HepG2 (cell line): ENCODE measurements at regions not wholly inside any gene's neighbourhood (a gene's known extent, or its start where the extent isn't known, plus 50 kb on each side); places are given as distances from the start of the nearest gene placed in this dataset.

ENCODE experiments used
- ATAC-seq: fragments of 200-7000 bp; cut with Tn5 transposase; 3 replicates; pipeline ENCODE4 v1.9.1; 2020; ENCODE audit warnings: mild to moderate bottlenecking, moderate library complexity
- BruUV-seq: library from RNA; stranded (reverse); fragments of 400-500 nt; replicated peaks from 2 replicates; lab custom pipeline; 2021; lab: Mats Ljungman, UMichigan
- CTCF ChIA-PET: fragments of 300-600 bp; formaldehyde crosslinking; extraction: SDS; loops from one replicate; lab custom pipeline; 2021; ENCODE audit warnings: low total read pairs, inconsistent platforms, low intra/inter-chr PET ratio; lab: Yijun Ruan, JAX
- POLR2A ChIA-PET: fragments of 350-600 bp; sonication (Branson Sonifier 250); formaldehyde crosslinking; loops from one replicate; lab custom pipeline; 2020; ENCODE audit warnings: antibody characterized with exemption, inconsistent platforms; lab: Yijun Ruan, JAX
- DNase-seq: peaks from one replicate; pipeline ENCODE4 v3.0.0-alpha.2; 2015; ENCODE audit warnings: low spot score
- FAIRE-seq: peaks from 3 replicates; lab custom pipeline; 2011; peaks lifted over from hg19 to GRCh38; lab: Jason Lieb, UNC
- H2AFZ ChIP-seq: one replicate; pipeline ENCODE4 v1.6.1; 2011; ENCODE audit warnings: low read length, inconsistent platforms
- H3K27ac ChIP-seq: fragments of 300-600 bp; 3 replicates; pipeline ENCODE4 v1.8.0; 2011; ENCODE audit warnings: mixed run types, mild to moderate bottlenecking, mixed read lengths, low read length, inconsistent platforms; ENCODE audit not compliant: insufficient read depth; ENCODE audit errors: extremely low read length
- H3K27me3 ChIP-seq, 2 experiments: fragments of 200-600 bp in 1 of 2; 2 replicates in 1 of 2; 3 replicates in 1 of 2; pipeline versions ENCODE4 v1.6.0 to v1.8.0; 2011; ENCODE audit warnings: low read length in 2 of 2, mild to moderate bottlenecking in 2 of 2, moderate library complexity in 2 of 2, inconsistent platforms in 1 of 2; ENCODE audit not compliant: insufficient read depth in 2 of 2, control insufficient read depth in 1 of 2
- H3K36me3 ChIP-seq, 2 experiments: fragments of 200-600 bp in 1 of 2; replicated peaks in 1 of 2; 2 replicates in 1 of 2; 3 replicates in 1 of 2; pipeline versions ENCODE4 v1.5.1 to v1.8.0; 2011; ENCODE audit warnings: low read length in 2 of 2, inconsistent platforms in 1 of 2; ENCODE audit not compliant: insufficient read depth in 2 of 2, control insufficient read depth in 1 of 2
- H3K4me1 ChIP-seq: 2 replicates; pipeline ENCODE4 v1.5.1; 2012; ENCODE audit warnings: low read length, inconsistent platforms; ENCODE audit not compliant: insufficient read depth
- H3K4me2 ChIP-seq: 2 replicates; pipeline ENCODE4 v1.6.0; 2011; ENCODE audit warnings: low read depth, low read length, inconsistent platforms
- H3K4me3 ChIP-seq, 3 experiments: fragments of 200-600 bp in 1 of 3; sonication (generic), shearing (Covaris generic) in 1 of 3; replicated peaks in 1 of 3; 2 replicates each; pipeline ENCODE4 v1.5.1; 2011 to 2016; ENCODE audit warnings: low read length in 3 of 3, inconsistent platforms in 2 of 3, low read depth in 2 of 3, mild to moderate bottlenecking in 2 of 3, control low read depth in 1 of 3, mixed read lengths in 1 of 3; ENCODE audit not compliant: insufficient read depth in 1 of 3
- H3K79me2 ChIP-seq: one replicate; pipeline ENCODE4 v1.6.1; 2011; ENCODE audit warnings: low read length, inconsistent platforms; ENCODE audit not compliant: insufficient read depth
- H3K9ac ChIP-seq: 2 replicates; pipeline ENCODE4 v1.6.0; 2011; ENCODE audit warnings: mild to moderate bottlenecking, low read depth, low read length, inconsistent platforms; ENCODE audit not compliant: insufficient read depth
- H3K9me3 ChIP-seq: 2 replicates; pipeline ENCODE4 v1.5.1; 2012; ENCODE audit warnings: mild to moderate bottlenecking, low read length
- H4K20me1 ChIP-seq: 2 replicates; pipeline ENCODE4 v1.6.0; 2011; ENCODE audit warnings: inconsistent platforms, mild to moderate bottlenecking, low read length, moderate library complexity; ENCODE audit not compliant: insufficient read depth
- ATF7-NPFF ChIP-seq: sonication (generic); formaldehyde crosslinking; IDR thresholded peaks from 2 replicates; pipeline ENCODE4 v1.8.1; 2023; ENCODE audit warnings: mild to moderate bottlenecking, low read depth, missing genetic modification reagents, moderate library complexity
- CEBPB ChIP-seq: IDR thresholded peaks from 2 replicates; pipeline ENCODE4 v1.6.1; 2011; ENCODE audit warnings: low read depth, low read length, improper control_type of control experiment, borderline replicate concordance
- FOXJ3 ChIP-seq: sonication (generic); formaldehyde crosslinking; IDR thresholded peaks from 2 replicates; pipeline ENCODE4 v1.4.0; 2020; ENCODE audit warnings: missing genetic modification reagents, mild to moderate bottlenecking, borderline replicate concordance
- ISX ChIP-seq: sonication (generic); formaldehyde crosslinking; conservative IDR thresholded peaks from 2 replicates; pipeline ENCODE4 v1.5.0; 2020; ENCODE audit warnings: missing genetic modification reagents
- KDM5B ChIP-seq: sonication (generic); formaldehyde crosslinking; IDR thresholded peaks from 2 replicates; pipeline ENCODE4 v1.4.0; 2020; ENCODE audit warnings: missing genetic modification reagents, mild to moderate bottlenecking, borderline replicate concordance
- KLF13 ChIP-seq: sonication (generic); formaldehyde crosslinking; IDR thresholded peaks from 2 replicates; pipeline ENCODE4 v1.4.0; 2020; ENCODE audit warnings: mild to moderate bottlenecking, missing genetic modification reagents
- MIER3 ChIP-seq: IDR thresholded peaks from 2 replicates; pipeline ENCODE4 v1.6.1; 2016; ENCODE audit warnings: missing compliant biosample characterization, borderline replicate concordance
- RFX1 ChIP-seq: fragments of 450-650 bp; IDR thresholded peaks from 2 replicates; pipeline ENCODE4 v1.6.1; 2017
- SYNCRIP ChIP-seq: fragments of 200-400 bp; formaldehyde crosslinking; IDR thresholded peaks from 2 replicates; pipeline ENCODE4 v1.6.1; 2018; ENCODE audit warnings: mild to moderate bottlenecking, low read depth, low read length; ENCODE audit not compliant: insufficient read depth
- ZFP36L2 ChIP-seq: sonication (generic); formaldehyde crosslinking; IDR thresholded peaks from 2 replicates; pipeline ENCODE4 v1.4.0; 2020; ENCODE audit warnings: missing genetic modification reagents
- ZFP82 ChIP-seq: sonication (generic); formaldehyde crosslinking; IDR thresholded peaks from 2 replicates; pipeline ENCODE4 v1.5.1; 2020; ENCODE audit warnings: mild to moderate bottlenecking, missing genetic modification reagents, borderline replicate concordance
- ZNF580 ChIP-seq: IDR thresholded peaks from 2 replicates; pipeline ENCODE4 v1.6.1; 2016; ENCODE audit warnings: low read depth, borderline replicate concordance
- ZNF598 ChIP-seq: sonication (generic); formaldehyde crosslinking; IDR thresholded peaks from 2 replicates; pipeline ENCODE4 v1.5.1; 2020; ENCODE audit warnings: mild to moderate bottlenecking, missing genetic modification reagents, borderline replicate concordance
- ZNF629 ChIP-seq: sonication (generic); formaldehyde crosslinking; conservative IDR thresholded peaks from 2 replicates; pipeline ENCODE4 v1.5.0; 2020; ENCODE audit warnings: missing genetic modification reagents
- ZNF749 ChIP-seq: sonication (generic); formaldehyde crosslinking; IDR thresholded peaks from 2 replicates; pipeline ENCODE4 v1.8.0; 2022; ENCODE audit warnings: mild to moderate bottlenecking, missing genetic modification reagents, moderate library complexity, borderline replicate concordance
- ZNF792 ChIP-seq: IDR thresholded peaks from 2 replicates; pipeline ENCODE4 v1.6.1; 2016
- ZSCAN21 ChIP-seq: sonication (generic); formaldehyde crosslinking; IDR thresholded peaks from 2 replicates; pipeline ENCODE4 v1.8.0; 2022; ENCODE audit warnings: mild to moderate bottlenecking, missing genetic modification reagents, moderate library complexity, borderline replicate concordance
- WGBS: methylation state at CpG from one replicate; pipeline ENCODE4 v1.1.6; 2017; ENCODE audit warnings: low lambda C conversion rate; 5-methylcytosine and 5-hydroxymethylcytosine counted together
- in situ Hi-C: cut with HindIII; loops from 2 replicates; pipeline ENCODE4 v1.10.0; 2017; ENCODE audit warnings: low pct_unique_long_range_greater_than_20kb; ENCODE audit not compliant: extremely low pct_ligation_motif_present
- intact Hi-C: fragments of 100-400 bp; cut with micrococcal nuclease; formaldehyde crosslinking; loops from one replicate; pipeline ENCODE4 v1.10.0; 2022; ENCODE audit not compliant: unreplicated experiment
- TF ChIP-seq, protein P1 (sequence below): IDR thresholded peaks from 2 replicates; pipeline ENCODE4 v1.6.1; 2018; ENCODE audit warnings: missing genetic modification reagents
- TF ChIP-seq, protein P2 (sequence below): sonication (generic); formaldehyde crosslinking; IDR thresholded peaks from 2 replicates; pipeline ENCODE4 v1.5.1; 2020; ENCODE audit warnings: missing genetic modification reagents, mild to moderate bottlenecking, borderline replicate concordance
- TF ChIP-seq, protein P3 (sequence below): sonication (generic); formaldehyde crosslinking; IDR thresholded peaks from 2 replicates; pipeline ENCODE4 v1.5.1; 2020; ENCODE audit warnings: missing genetic modification reagents, mild to moderate bottlenecking, borderline replicate concordance

DNA sequence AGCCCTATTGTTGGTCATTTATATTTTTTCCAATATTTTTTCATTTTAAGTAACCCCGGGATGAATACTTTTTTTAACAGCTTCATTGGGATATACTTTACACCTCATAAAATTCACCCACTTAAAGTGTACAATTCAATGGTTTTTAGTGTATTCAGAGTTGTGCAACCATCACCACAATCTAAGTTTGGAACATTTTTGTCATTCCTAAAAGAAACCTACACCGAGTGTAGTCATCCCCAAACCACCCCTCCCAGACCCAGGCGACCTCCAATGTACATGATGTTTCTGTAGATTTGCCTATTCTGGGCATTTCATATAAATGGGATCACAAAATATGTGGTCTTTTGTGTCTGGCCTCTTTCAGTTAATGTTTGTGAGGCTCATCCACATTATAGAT is 118.3 kb upstream of the FRMD4B start (continued):
- TF ChIP-seq ISX (CRISPR knock-in tag) (no peak), ZFP82 (CRISPR knock-in tag) (no peak), MIER3 (CRISPR knock-in tag) (no peak), CEBPB (no peak), KLF13 (CRISPR knock-in tag) (no peak), ZNF629 (CRISPR knock-in tag) (no peak), ZNF792 (no peak)
- TF ChIP-seq, protein P1, sequence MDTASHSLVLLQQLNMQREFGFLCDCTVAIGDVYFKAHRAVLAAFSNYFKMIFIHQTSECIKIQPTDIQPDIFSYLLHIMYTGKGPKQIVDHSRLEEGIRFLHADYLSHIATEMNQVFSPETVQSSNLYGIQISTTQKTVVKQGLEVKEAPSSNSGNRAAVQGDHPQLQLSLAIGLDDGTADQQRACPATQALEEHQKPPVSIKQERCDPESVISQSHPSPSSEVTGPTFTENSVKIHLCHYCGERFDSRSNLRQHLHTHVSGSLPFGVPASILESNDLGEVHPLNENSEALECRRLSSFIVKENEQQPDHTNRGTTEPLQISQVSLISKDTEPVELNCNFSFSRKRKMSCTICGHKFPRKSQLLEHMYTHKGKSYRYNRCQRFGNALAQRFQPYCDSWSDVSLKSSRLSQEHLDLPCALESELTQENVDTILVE (CRISPR knock-in tag), result no peak

DNA sequence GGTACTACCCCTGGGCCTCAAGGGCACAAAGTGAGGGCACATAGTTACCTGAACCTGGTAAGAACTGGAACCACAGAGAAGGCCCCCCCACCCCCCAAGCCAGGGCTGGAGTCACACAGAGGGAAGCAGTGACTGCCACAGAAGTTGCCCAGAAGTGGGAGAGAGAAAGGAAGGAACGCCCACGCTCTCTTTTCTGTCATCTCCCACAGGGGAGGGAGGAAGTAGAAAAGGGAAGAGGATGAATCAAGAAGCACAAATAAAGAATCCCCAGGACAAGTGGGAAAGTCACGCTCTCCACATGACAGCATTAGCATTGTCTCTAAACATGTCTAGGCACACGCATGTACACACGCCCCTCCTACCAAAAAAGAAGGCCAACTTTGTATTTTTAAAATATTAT is 114.7 kb upstream of the FRMD4B start:
- BruUV-seq, result no TSS peak
- in situ Hi-C loops, result no loop called here
- Histone ChIP-seq H4K20me1 (no peaks in the 10 kb centered on the region), H3K4me1 (no peaks in the 10 kb centered on the region), H3K27ac (no peak overlapping the region), H3K9ac (no peak overlapping the region), H3K4me2 (no peak overlapping the region), H3K36me3 (no peaks in the 10 kb centered on the region), H2AFZ (no peak overlapping the region), H3K4me3 (no peak overlapping the region), H3K9me3 (no peaks in the 10 kb centered on the region), H3K79me2 (no peaks in the 10 kb centered on the region), H3K27me3 (no peaks in the 10 kb centered on the region)
- ChIA-PET CTCF (no interaction called here), POLR2A (no interaction called here)
- ATAC-seq (no peak), DNase-seq (no peak), FAIRE-seq (no peak)
- WGBS, result 19% methylated on average over 5 of the region's 5 CpGs
- intact Hi-C loops, result no loop called here
- TF ChIP-seq ZSCAN21 (CRISPR knock-in tag), result no peak
- TF ChIP-seq ZNF598 (CRISPR knock-in tag), result no peak
- TF ChIP-seq, protein P2, sequence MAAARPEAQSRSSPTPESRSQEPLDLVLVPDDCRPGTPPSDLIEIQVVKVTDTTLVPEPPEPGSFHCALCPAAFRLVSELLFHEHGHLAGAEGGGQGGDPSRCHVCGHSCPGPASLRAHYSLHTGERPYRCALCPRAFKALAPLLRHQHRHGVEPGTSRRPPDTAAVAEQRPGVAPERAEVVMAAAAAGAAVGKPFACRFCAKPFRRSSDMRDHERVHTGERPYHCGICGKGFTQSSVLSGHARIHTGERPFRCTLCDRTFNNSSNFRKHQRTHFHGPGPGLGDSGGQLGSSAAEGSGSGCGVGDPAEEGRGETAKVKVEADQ (CRISPR knock-in tag), result no peak
- no peak for TF ChIP-seq KDM5B (CRISPR knock-in tag)
- TF ChIP-seq, protein P3, sequence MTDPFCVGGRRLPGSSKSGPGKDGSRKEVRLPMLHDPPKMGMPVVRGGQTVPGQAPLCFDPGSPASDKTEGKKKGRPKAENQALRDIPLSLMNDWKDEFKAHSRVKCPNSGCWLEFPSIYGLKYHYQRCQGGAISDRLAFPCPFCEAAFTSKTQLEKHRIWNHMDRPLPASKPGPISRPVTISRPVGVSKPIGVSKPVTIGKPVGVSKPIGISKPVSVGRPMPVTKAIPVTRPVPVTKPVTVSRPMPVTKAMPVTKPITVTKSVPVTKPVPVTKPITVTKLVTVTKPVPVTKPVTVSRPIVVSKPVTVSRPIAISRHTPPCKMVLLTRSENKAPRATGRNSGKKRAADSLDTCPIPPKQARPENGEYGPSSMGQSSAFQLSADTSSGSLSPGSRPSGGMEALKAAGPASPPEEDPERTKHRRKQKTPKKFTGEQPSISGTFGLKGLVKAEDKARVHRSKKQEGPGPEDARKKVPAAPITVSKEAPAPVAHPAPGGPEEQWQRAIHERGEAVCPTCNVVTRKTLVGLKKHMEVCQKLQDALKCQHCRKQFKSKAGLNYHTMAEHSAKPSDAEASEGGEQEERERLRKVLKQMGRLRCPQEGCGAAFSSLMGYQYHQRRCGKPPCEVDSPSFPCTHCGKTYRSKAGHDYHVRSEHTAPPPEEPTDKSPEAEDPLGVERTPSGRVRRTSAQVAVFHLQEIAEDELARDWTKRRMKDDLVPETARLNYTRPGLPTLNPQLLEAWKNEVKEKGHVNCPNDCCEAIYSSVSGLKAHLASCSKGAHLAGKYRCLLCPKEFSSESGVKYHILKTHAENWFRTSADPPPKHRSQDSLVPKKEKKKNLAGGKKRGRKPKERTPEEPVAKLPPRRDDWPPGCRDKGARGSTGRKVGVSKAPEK (CRISPR knock-in tag), result no peak
- no peak for TF ChIP-seq ATF7-NPFF (CRISPR knock-in tag)
- TF ChIP-seq FOXJ3 (CRISPR knock-in tag), result no peak
- no peak for TF ChIP-seq ZFP36L2 (CRISPR knock-in tag)
- TF ChIP-seq SYNCRIP, result no peak
- TF ChIP-seq ZNF580 (CRISPR knock-in tag), result no peak
- TF ChIP-seq ZNF749 (CRISPR knock-in tag), result no peak
- TF ChIP-seq RFX1, result no peak
